ENCODE measurements at regions not wholly inside any gene's neighbourhood (a gene's known extent, or its start where the extent isn't known, plus 50 kb on each side); places are given as distances from the start of the nearest gene placed in this dataset.

DNA sequence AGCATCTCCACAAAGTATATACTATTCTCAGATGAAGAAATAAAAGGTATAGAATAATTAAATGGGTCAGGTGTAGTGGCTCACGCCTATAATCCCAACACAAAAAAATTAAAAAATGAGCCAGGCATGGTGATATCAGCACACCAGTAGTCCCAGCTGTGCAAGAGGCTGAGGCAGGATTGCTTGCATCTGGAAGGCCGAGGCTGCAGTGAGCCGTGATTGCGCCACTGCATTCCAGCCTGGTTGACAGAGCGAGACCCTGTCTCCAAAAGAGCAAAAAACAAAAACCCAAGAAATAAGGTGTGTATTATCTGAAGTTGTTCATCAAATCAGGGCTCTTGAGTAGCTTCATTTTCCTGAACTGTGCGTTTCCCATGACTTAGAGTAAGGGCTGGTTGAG is 83.2 kb upstream of the MYO10 start:
- TF ChIP-seq CTCF (IDR thresholded peaks at IDR 0.05; ENCODE audit: low read length) (no peak), EZH2 (IDR thresholded peaks at IDR 0.05; ENCODE audit: borderline replicate concordance, low read length) (no peak)
